ENCODE measurements at regions not wholly inside any gene's neighbourhood (a gene's known extent, or its start where the extent isn't known, plus 50 kb on each side); places are given as distances from the start of the nearest gene placed in this dataset.

GRCh38 chr18:39666541-39666940, 2100.9 kb upstream of the CELF4 start:
- H3K36me3 ChIP-seq (ENCODE audit: control insufficient read depth, insufficient read depth, low read length) = no peaks in the 10 kb centered on the region
- DNase-seq (ENCODE audit: low read depth) (no peak), FAIRE-seq (no peak)
- no peaks in the 10 kb centered on the region for H3K27me3 ChIP-seq (ENCODE audit: control insufficient read depth, insufficient read depth, low read length)
- H3K4me3 ChIP-seq (ENCODE audit: low read depth, low read length) = no peak overlapping the region
- TF ChIP-seq CTCF (IDR thresholded peaks at IDR 0.05; ENCODE audit: insufficient read depth, low read length, severe bottlenecking) = no peak

GRCh38 chr18:39661856-39662366, 2096.3 kb upstream of the CELF4 start:
- DNase-seq (ENCODE audit: low read depth) (peak; percentile 63), FAIRE-seq (no peak)
- H3K36me3 ChIP-seq (ENCODE audit: control insufficient read depth, insufficient read depth, low read length) = no peaks in the 10 kb centered on the region

GRCh38 chr18:39660141-39660540, 2094.5 kb upstream of the CELF4 start:
- no peak for TF ChIP-seq CTCF (IDR thresholded peaks at IDR 0.05; ENCODE audit: insufficient read depth, low read length, severe bottlenecking)
- DNase-seq (ENCODE audit: low read depth) (peak; percentile 59), FAIRE-seq (no peak)
- Histone ChIP-seq H3K4me3 (ENCODE audit: low read depth, low read length) (no peak overlapping the region), H3K27me3 (ENCODE audit: control insufficient read depth, insufficient read depth, low read length) (no peaks in the 10 kb centered on the region), H3K36me3 (ENCODE audit: control insufficient read depth, insufficient read depth, low read length) (no peaks in the 10 kb centered on the region)

More at GRCh38 chr18:39661856-39662366, 2096.3 kb upstream of the CELF4 start:
- no peak for TF ChIP-seq CTCF (IDR thresholded peaks at IDR 0.05; ENCODE audit: insufficient read depth, low read length, severe bottlenecking)
- Histone ChIP-seq H3K4me3 (ENCODE audit: low read depth, low read length) (no peak overlapping the region), H3K27me3 (ENCODE audit: control insufficient read depth, insufficient read depth, low read length) (no peaks in the 10 kb centered on the region)

GRCh38 chr18:39655341-39655740, 2089.7 kb upstream of the CELF4 start:
- no peak for TF ChIP-seq CTCF (IDR thresholded peaks at IDR 0.05; ENCODE audit: insufficient read depth, low read length, severe bottlenecking)
- H3K36me3 ChIP-seq (ENCODE audit: control insufficient read depth, insufficient read depth, low read length) = no peaks in the 10 kb centered on the region
- DNase-seq (ENCODE audit: low read depth) (peak; percentile 90), FAIRE-seq (no peak)
- no peak overlapping the region for H3K4me3 ChIP-seq (ENCODE audit: low read depth, low read length)
- H3K27me3 ChIP-seq (ENCODE audit: control insufficient read depth, insufficient read depth, low read length) = no peaks in the 10 kb centered on the region

- DNase-seq (ENCODE audit: low read depth) (no peak), FAIRE-seq (no peak)
- TF ChIP-seq CTCF (IDR thresholded peaks at IDR 0.05; ENCODE audit: insufficient read depth, low read length, severe bottlenecking) = no peak
- H3K36me3 ChIP-seq (ENCODE audit: control insufficient read depth, insufficient read depth, low read length) = no peaks in the 10 kb centered on the region
- no peak overlapping the region for H3K4me3 ChIP-seq (ENCODE audit: low read depth, low read length)
- H3K27me3 ChIP-seq (ENCODE audit: control insufficient read depth, insufficient read depth, low read length) = no peaks in the 10 kb centered on the region
These were observed 2087.6 kb upstream of the CELF4 start for GRCh38 chr18:39653221-39653620.

GRCh38 chr18:39648616-39649015, 2083.0 kb upstream of the CELF4 start:
- FAIRE-seq (no peak), DNase-seq (ENCODE audit: low read depth) (no peak)
- TF ChIP-seq CTCF (IDR thresholded peaks at IDR 0.05; ENCODE audit: insufficient read depth, low read length, severe bottlenecking) = no peak

More at GRCh38 chr18:39648616-39649015, 2083.0 kb upstream of the CELF4 start:
- no peak overlapping the region for H3K4me3 ChIP-seq (ENCODE audit: low read depth, low read length)
- H3K27me3 ChIP-seq (ENCODE audit: control insufficient read depth, insufficient read depth, low read length) = no peaks in the 10 kb centered on the region
- no peaks in the 10 kb centered on the region for H3K36me3 ChIP-seq (ENCODE audit: control insufficient read depth, insufficient read depth, low read length)

All from bronchial epithelial cell (primary cell).